Fibroblast of villous mesenchyme (primary cell): ENCODE measurements at regions not wholly inside any gene's neighbourhood (a gene's known extent, or its start where the extent isn't known, plus 50 kb on each side); places are given as distances from the start of the nearest gene placed in this dataset.
"Not testable (repeated sequence)": the region's sequence is repeated elsewhere in the genome, so short reads cannot be mapped to it uniquely, and the experiment has no call there.

ENCODE experiments used
- DNase-seq: peaks from one replicate; pipeline ENCODE4 v3.0.0-alpha.2; 2010; ENCODE audit warnings: low read depth
- H3K4me3 ChIP-seq: 2 replicates; pipeline ENCODE4 v1.5.1; 2011; ENCODE audit warnings: low read depth, mild to moderate bottlenecking, low read length
- CTCF ChIP-seq: IDR thresholded peaks from 2 replicates; pipeline ENCODE4 v1.5.1; 2012; ENCODE audit warnings: low read depth, mild to moderate bottlenecking, low read length; ENCODE audit not compliant: insufficient read depth

GRCh38 chr18:77401173-77401572 is 151.5 kb downstream of the GALR1 start:
- H3K4me3 ChIP-seq = no peak overlapping the region
- TF ChIP-seq CTCF = no peak
- DNase-seq = no peak

- H3K4me3 ChIP-seq = no peak overlapping the region
- DNase-seq = no peak
- TF ChIP-seq CTCF = no peak
Measured at GRCh38 chr18:77403969-77404535, 154.4 kb downstream of the GALR1 start.

DNA sequence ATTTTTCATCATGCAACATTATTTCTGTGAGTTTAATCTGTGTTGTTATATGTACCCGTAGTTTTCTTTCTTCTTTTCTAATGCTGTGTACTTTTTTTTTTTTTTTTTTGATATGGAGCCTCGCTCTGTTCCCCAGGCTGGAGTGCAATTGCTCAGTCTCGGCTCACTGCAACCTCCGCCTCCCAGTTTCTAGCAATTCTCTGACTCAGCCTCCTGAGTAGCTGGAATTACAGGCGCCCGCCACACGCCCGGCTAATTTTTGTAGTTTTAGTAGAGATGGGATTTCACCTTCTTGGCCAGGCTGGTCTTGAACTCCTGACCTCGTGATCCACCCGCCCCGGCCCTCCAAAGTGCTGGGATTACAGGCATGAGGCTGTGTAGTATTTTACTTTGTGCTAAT is 155.4 kb downstream of the GALR1 start:
- TF ChIP-seq CTCF = no peak
- no peak for DNase-seq
- H3K4me3 ChIP-seq = no peak overlapping the region

DNA sequence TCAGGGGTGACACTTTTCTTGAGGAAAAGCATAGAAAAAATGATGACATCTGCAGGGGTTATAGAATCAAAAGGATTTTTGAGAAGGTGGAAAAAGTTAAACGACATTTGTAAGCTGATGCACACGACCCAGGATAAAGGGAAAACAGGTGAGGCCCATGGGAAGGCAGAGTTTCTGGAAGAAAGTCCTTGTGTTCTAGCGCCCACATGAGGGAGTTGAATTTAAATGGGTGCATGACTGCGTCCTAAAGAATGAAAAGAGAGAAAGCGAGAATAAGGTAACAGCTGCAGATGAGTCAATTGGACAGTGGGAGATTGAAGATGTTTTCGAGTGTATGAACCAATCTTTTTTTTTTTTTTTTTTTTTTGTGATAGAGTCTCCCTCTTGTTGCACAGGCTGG is 158.1 kb downstream of the GALR1 start:
- H3K4me3 ChIP-seq = no peak overlapping the region
- DNase-seq = no peak
- TF ChIP-seq CTCF = no peak

- not testable (repeated sequence) for DNase-seq, H3K4me3 ChIP-seq
Measured at GRCh38 chr18:77421546-77421945, 171.9 kb downstream of the GALR1 start.

DNA sequence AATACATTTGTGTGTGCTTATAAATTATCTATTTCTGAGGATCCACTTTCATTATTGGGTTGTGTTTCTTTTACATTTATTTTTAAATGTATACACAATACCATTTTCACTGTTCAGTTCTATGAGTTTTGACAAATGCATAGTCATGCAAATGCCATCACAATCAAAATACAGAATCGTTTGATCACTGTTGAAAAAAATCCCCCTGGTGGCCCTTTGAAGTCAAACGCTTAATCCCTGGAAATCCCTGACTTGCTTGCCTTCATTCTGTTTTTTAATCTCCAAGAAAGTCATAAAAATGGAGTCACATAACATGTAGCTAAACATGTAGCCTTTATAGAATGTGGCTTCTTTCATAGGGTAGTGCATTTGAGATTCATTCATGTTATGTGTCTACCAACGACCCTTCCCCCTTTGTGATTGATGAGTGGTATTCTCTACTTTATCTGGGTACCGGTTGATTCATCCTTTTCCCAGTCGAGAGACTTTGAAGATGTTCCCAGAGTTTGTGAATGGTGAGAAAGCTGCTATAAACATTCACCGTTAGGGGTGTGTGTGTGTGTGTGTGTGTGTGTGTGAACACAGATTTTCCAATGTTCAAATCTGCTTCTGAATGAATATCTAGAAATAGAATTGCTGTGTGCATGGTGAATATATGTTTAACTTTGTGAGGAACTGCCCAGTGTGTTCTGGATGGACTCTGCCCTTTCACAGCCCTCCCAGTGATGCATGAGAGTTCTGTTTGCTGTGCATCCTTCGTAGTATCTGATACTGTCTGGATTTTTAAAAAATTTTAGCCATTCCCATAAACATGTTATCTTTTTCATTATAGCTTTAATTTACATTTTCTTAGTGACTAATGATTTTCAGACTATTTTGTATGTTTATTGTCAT is 173.6 kb downstream of the GALR1 start:
- TF ChIP-seq CTCF = no peak
- DNase-seq = no peak
- H3K4me3 ChIP-seq = no peak overlapping the region

- no peak for DNase-seq
- no peak for TF ChIP-seq CTCF
- no peak overlapping the region for H3K4me3 ChIP-seq
Measured at GRCh38 chr18:77433076-77433475, 183.4 kb downstream of the GALR1 start.
